ENCODE measurements at regions not wholly inside any gene's neighbourhood (a gene's known extent, or its start where the extent isn't known, plus 50 kb on each side); places are given as distances from the start of the nearest gene placed in this dataset.

GRCh38 chr10:128422999-128423398 is 296.8 kb upstream of the MKI67 start:
- Mint-ChIP-seq H3K4me3 (no peak overlapping the region), H3K9me3 (peaks cover 0 to 5% (median 1%) of the 10 kb centered on the region in 8 donors), H3K27ac (no peak overlapping the region), H3K4me1 (no peaks in the 10 kb centered on the region), H3K36me3 (peaks cover 0 to 2% of the 10 kb centered on the region in 2 donors), H3K27me3 (peaks cover 4 to 7% of the 10 kb centered on the region in 2 donors)
- Histone ChIP-seq H3K36me3 (ENCODE audit: insufficient read depth, low read length) (no peaks in the 10 kb centered on the region), H3K4me1 (ENCODE audit: insufficient read depth, low read length) (no peaks in the 10 kb centered on the region), H3K27ac (ENCODE audit: low read depth, low read length) (no peak overlapping the region), H3K9me3 (ENCODE audit: control insufficient read depth in 1 of 2, low read length in 2 of 2) (no peaks in the 10 kb centered on the region), H3K27me3 (ENCODE audit: insufficient read depth, low read length) (no peaks in the 10 kb centered on the region), H3K4me3 (ENCODE audit: low read length in 2 of 2) (no peak overlapping the region)
- ChIA-PET POLR2A (ENCODE audit: partially characterized antibody) (no interaction called here), CTCF (ENCODE audit: partially characterized antibody) (no interaction called here)
- intact Hi-C loops (cut with micrococcal nuclease) = no loop called here
- no peak for DNase-seq

- Mint-ChIP-seq H3K4me3 (no peak overlapping the region), H3K4me1 (no peaks in the 10 kb centered on the region)
- CTCF ChIA-PET (ENCODE audit: partially characterized antibody) = no interaction called here
These were observed 303.1 kb upstream of the MKI67 start for GRCh38 chr10:128429321-128429720.

GRCh38 chr10:128429835-128430513 is 303.8 kb upstream of the MKI67 start:
- no peaks in the 10 kb centered on the region for H3K36me3 ChIP-seq (ENCODE audit: insufficient read depth, low read length)
- H3K27me3 ChIP-seq (ENCODE audit: insufficient read depth, low read length) = no peaks in the 10 kb centered on the region
- intact Hi-C loops (cut with micrococcal nuclease) = no loop called here
- no peaks in the 10 kb centered on the region for H3K9me3 ChIP-seq (ENCODE audit: control insufficient read depth in 1 of 2, low read length in 2 of 2)
- H3K36me3 Mint-ChIP-seq = no peaks in the 10 kb centered on the region
- H3K4me3 Mint-ChIP-seq = no peak overlapping the region
- no peaks in the 10 kb centered on the region for H3K4me1 ChIP-seq (ENCODE audit: insufficient read depth, low read length)
- POLR2A ChIA-PET (ENCODE audit: partially characterized antibody) = no interaction called here
- H3K27me3 Mint-ChIP-seq = peaks cover 3 to 8% of the 10 kb centered on the region in 2 donors
- H3K27ac Mint-ChIP-seq = no peak overlapping the region
- no peak overlapping the region for H3K4me3 ChIP-seq (ENCODE audit: low read length in 2 of 2)
- CTCF ChIA-PET (ENCODE audit: partially characterized antibody) = no interaction called here
- no peak overlapping the region for H3K27ac ChIP-seq (ENCODE audit: low read depth, low read length)
- DNase-seq = no peak
- peaks cover 0 to 8% (median under 1%) of the 10 kb centered on the region in 8 donors for H3K9me3 Mint-ChIP-seq
- no peaks in the 10 kb centered on the region for H3K4me1 Mint-ChIP-seq

More at GRCh38 chr10:128429321-128429720, 303.1 kb upstream of the MKI67 start:
- Mint-ChIP-seq H3K27ac (no peak overlapping the region), H3K27me3 (peaks cover 2 to 7% of the 10 kb centered on the region in 2 donors), H3K9me3 (peaks cover 0 to 7% (median 0%) of the 10 kb centered on the region in 8 donors), H3K36me3 (no peaks in the 10 kb centered on the region)
- Histone ChIP-seq H3K4me1 (ENCODE audit: insufficient read depth, low read length) (no peaks in the 10 kb centered on the region), H3K4me3 (ENCODE audit: low read length in 2 of 2) (no peak overlapping the region), H3K27me3 (ENCODE audit: insufficient read depth, low read length) (no peaks in the 10 kb centered on the region), H3K9me3 (ENCODE audit: control insufficient read depth in 1 of 2, low read length in 2 of 2) (no peaks in the 10 kb centered on the region), H3K36me3 (ENCODE audit: insufficient read depth, low read length) (no peaks in the 10 kb centered on the region), H3K27ac (ENCODE audit: low read depth, low read length) (no peak overlapping the region)
- POLR2A ChIA-PET (ENCODE audit: partially characterized antibody) = no interaction called here
- no peak for DNase-seq
- intact Hi-C loops (cut with micrococcal nuclease) = no loop called here

GRCh38 chr10:128431083-128431482 is 304.9 kb upstream of the MKI67 start:
- intact Hi-C loops (cut with micrococcal nuclease) = no loop called here
- Mint-ChIP-seq H3K27ac (no peak overlapping the region), H3K9me3 (peaks cover 0 to 8% (median under 1%) of the 10 kb centered on the region in 8 donors), H3K27me3 (peaks cover 3 to 5% of the 10 kb centered on the region in 2 donors), H3K4me3 (no peak overlapping the region), H3K36me3 (no peaks in the 10 kb centered on the region), H3K4me1 (no peaks in the 10 kb centered on the region)
- no peaks in the 10 kb centered on the region for H3K27me3 ChIP-seq (ENCODE audit: insufficient read depth, low read length)
- H3K36me3 ChIP-seq (ENCODE audit: insufficient read depth, low read length) = no peaks in the 10 kb centered on the region
- ChIA-PET CTCF (ENCODE audit: partially characterized antibody) (no interaction called here), POLR2A (ENCODE audit: partially characterized antibody) (no interaction called here)
- DNase-seq = no peak
- H3K27ac ChIP-seq (ENCODE audit: low read depth, low read length) = no peak overlapping the region
- no peaks in the 10 kb centered on the region for H3K4me1 ChIP-seq (ENCODE audit: insufficient read depth, low read length)
- no peaks in the 10 kb centered on the region for H3K9me3 ChIP-seq (ENCODE audit: control insufficient read depth in 1 of 2, low read length in 2 of 2)
- no peak overlapping the region for H3K4me3 ChIP-seq (ENCODE audit: low read length in 2 of 2)

- H3K27me3 ChIP-seq (ENCODE audit: insufficient read depth, low read length) = no peaks in the 10 kb centered on the region
- H3K27me3 Mint-ChIP-seq = peaks cover 3 to 5% of the 10 kb centered on the region in 2 donors
- no peaks in the 10 kb centered on the region for H3K36me3 ChIP-seq (ENCODE audit: insufficient read depth, low read length)
- no peak overlapping the region for H3K27ac Mint-ChIP-seq
- POLR2A ChIA-PET (ENCODE audit: partially characterized antibody) = no interaction called here
- CTCF ChIA-PET (ENCODE audit: partially characterized antibody) = no interaction called here
- H3K4me1 ChIP-seq (ENCODE audit: insufficient read depth, low read length) = no peaks in the 10 kb centered on the region
- H3K36me3 Mint-ChIP-seq = no peaks in the 10 kb centered on the region
- H3K9me3 Mint-ChIP-seq = peaks cover 0 to 8% (median under 1%) of the 10 kb centered on the region in 8 donors
- no peak overlapping the region for H3K27ac ChIP-seq (ENCODE audit: low read depth, low read length)
- H3K9me3 ChIP-seq (ENCODE audit: control insufficient read depth in 1 of 2, low read length in 2 of 2) = no peaks in the 10 kb centered on the region
- no peak overlapping the region for H3K4me3 ChIP-seq (ENCODE audit: low read length in 2 of 2)
- no peaks in the 10 kb centered on the region for H3K4me1 Mint-ChIP-seq
- H3K4me3 Mint-ChIP-seq = no peak overlapping the region
- intact Hi-C loops (cut with micrococcal nuclease) = no loop called here
- no peak for DNase-seq
These were observed 305.3 kb upstream of the MKI67 start for GRCh38 chr10:128431506-128431905.

- peaks cover 3 to 5% of the 10 kb centered on the region in 2 donors for H3K27me3 Mint-ChIP-seq
These were observed 305.8 kb upstream of the MKI67 start for GRCh38 chr10:128432011-128432410.

GRCh38 chr10:128432423-128432822 is 306.2 kb upstream of the MKI67 start:
- peak in 1 of 5 donors; percentile 33 for DNase-seq
- intact Hi-C loops (cut with micrococcal nuclease) = no loop called here
- Histone ChIP-seq H3K4me3 (ENCODE audit: low read length in 2 of 2) (no peak overlapping the region), H3K27ac (ENCODE audit: low read depth, low read length) (no peak overlapping the region), H3K36me3 (ENCODE audit: insufficient read depth, low read length) (no peaks in the 10 kb centered on the region), H3K27me3 (ENCODE audit: insufficient read depth, low read length) (no peaks in the 10 kb centered on the region), H3K4me1 (ENCODE audit: insufficient read depth, low read length) (no peaks in the 10 kb centered on the region), H3K9me3 (ENCODE audit: control insufficient read depth in 1 of 2, low read length in 2 of 2) (no peaks in the 10 kb centered on the region)
- Mint-ChIP-seq H3K4me3 (no peak overlapping the region), H3K36me3 (no peaks in the 10 kb centered on the region), H3K9me3 (peaks cover 0 to 5% (median 0%) of the 10 kb centered on the region in 8 donors), H3K27me3 (peaks cover 2 to 3% of the 10 kb centered on the region in 2 donors), H3K4me1 (no peaks in the 10 kb centered on the region), H3K27ac (no peak overlapping the region)
- POLR2A ChIA-PET (ENCODE audit: partially characterized antibody) = no interaction called here
- CTCF ChIA-PET (ENCODE audit: partially characterized antibody) = no interaction called here

More at GRCh38 chr10:128432011-128432410, 305.8 kb upstream of the MKI67 start:
- no peaks in the 10 kb centered on the region for H3K4me1 Mint-ChIP-seq
- no peak overlapping the region for H3K4me3 Mint-ChIP-seq
- Histone ChIP-seq H3K4me1 (ENCODE audit: insufficient read depth, low read length) (no peaks in the 10 kb centered on the region), H3K36me3 (ENCODE audit: insufficient read depth, low read length) (no peaks in the 10 kb centered on the region), H3K27ac (ENCODE audit: low read depth, low read length) (no peak overlapping the region), H3K9me3 (ENCODE audit: control insufficient read depth in 1 of 2, low read length in 2 of 2) (no peaks in the 10 kb centered on the region), H3K4me3 (ENCODE audit: low read length in 2 of 2) (no peak overlapping the region), H3K27me3 (ENCODE audit: insufficient read depth, low read length) (no peaks in the 10 kb centered on the region)
- H3K9me3 Mint-ChIP-seq = peaks cover 0 to 8% (median under 1%) of the 10 kb centered on the region in 8 donors
- H3K27ac Mint-ChIP-seq = no peak overlapping the region
- intact Hi-C loops (cut with micrococcal nuclease) = no loop called here
- no peaks in the 10 kb centered on the region for H3K36me3 Mint-ChIP-seq
- ChIA-PET CTCF (ENCODE audit: partially characterized antibody) (no interaction called here), POLR2A (ENCODE audit: partially characterized antibody) (no interaction called here)
- DNase-seq = no peak

Data from CD4-positive, alpha-beta memory T cell (primary cell).